Left lung (tissue), 4 donors: ENCODE measurements at regions not wholly inside any gene's neighbourhood (a gene's known extent, or its start where the extent isn't known, plus 50 kb on each side); places are given as distances from the start of the nearest gene placed in this dataset.

Experiments
- ATAC-seq: fragments of 200-7000 bp; cut with Tn5 transposase; one replicate; pipeline ENCODE4 v1.9.1; 2020; ENCODE audit warnings: moderate library complexity
- DNase-seq, 4 donors: peaks; one replicate each; pipeline ENCODE4 v3.0.0-alpha.2; 2013 to 2020
- H3K27ac ChIP-seq, 2 donors: fragments of 200-600 bp; sonication (generic) in 1 of 2; one replicate each; pipeline versions ENCODE4 v1.5.0 to v1.8.0; 2020 to 2021
- H3K27me3 ChIP-seq, 2 donors: fragments of 200-600 bp; sonication (generic) in 1 of 2; one replicate each; pipeline versions ENCODE4 v1.5.0 to v1.8.0; 2020 to 2021
- H3K36me3 ChIP-seq, 2 donors: fragments of 200-600 bp; sonication (generic) in 1 of 2; one replicate each; pipeline versions ENCODE4 v1.5.0 to v1.8.0; 2020 to 2021
- H3K4me1 ChIP-seq, 2 donors: fragments of 200-600 bp; one replicate each; pipeline ENCODE4 v1.8.0; 2021
- H3K4me3 ChIP-seq, 2 donors: fragments of 200-600 bp; sonication (generic) in 1 of 2; one replicate each; pipeline versions ENCODE4 v1.5.0 to v1.8.0; 2020 to 2021; ENCODE audit warnings: mild to moderate bottlenecking in 1 of 2
- H3K9me3 ChIP-seq, 2 donors: fragments of 200-600 bp; sonication (generic) in 1 of 2; one replicate each; pipeline versions ENCODE4 v1.5.0 to v1.8.0; 2020 to 2021
- CTCF ChIP-seq, 2 donors: fragments of 200-600 bp; sonication (generic) in 1 of 2; IDR thresholded peaks; one replicate each; pipeline versions ENCODE4 v1.5.0 to v1.8.0; 2021; ENCODE audit warnings: antibody characterized with exemption in 2 of 2
- intact Hi-C, 2 donors: fragments of 100-400 bp; cut with DNase I; formaldehyde crosslinking; loops; one replicate each; pipeline versions ENCODE4 v1.11.2 to v1.14.2; 2022
- donor health status: DM: no; HTN: yes; CAD: no.
- donor health status: DM: no; HTN: no; CAD: no.

GRCh38 chr4:85142451-85142850 lies 176.0 kb upstream of the WDFY3 start:
- ATAC-seq (no peak), DNase-seq (no peak)
- intact Hi-C loops, result no loop called here

DNA sequence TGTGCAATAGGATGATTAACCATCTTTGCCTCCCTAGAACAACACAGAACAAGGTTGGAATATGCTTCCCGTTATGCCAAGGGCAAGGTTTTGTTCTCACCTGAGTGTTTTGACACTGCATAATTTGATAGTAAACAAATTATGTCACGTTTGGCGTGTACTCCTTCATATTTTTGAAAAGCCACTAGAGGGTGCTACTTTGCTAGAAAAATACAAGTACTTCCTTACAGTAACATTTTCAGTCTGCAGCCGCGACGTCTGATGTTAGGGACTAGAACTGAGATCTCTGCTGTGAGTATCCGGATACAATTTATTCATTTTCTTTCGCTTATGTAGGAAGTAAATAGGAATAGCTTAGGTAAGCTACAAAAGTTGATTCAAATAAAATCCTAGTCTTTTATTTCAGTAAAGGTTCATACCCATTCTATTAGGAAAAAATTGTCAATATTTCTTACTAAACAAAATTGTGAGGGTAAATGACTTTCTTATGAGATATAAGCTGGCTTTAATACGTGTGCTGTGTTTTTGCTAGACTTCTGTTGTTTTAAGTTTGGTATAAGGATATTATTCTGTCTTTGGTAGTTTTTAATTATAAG lies 181.1 kb upstream of the WDFY3 start:
- Histone ChIP-seq H3K9me3 (no peaks in the 10 kb centered on the region), H3K4me3 (no peak overlapping the region), H3K27ac (no peak overlapping the region), H3K4me1 (no peaks in the 10 kb centered on the region), H3K36me3 (no peaks in the 10 kb centered on the region), H3K27me3 (no peaks in the 10 kb centered on the region)
- TF ChIP-seq CTCF (IDR thresholded peaks at IDR 0.05), result peak; percentile 34 to 46
- DNase-seq (peak in 3 of 4 donors; percentile 40 to 66 (median 42)), ATAC-seq (peak; percentile 83)
- intact Hi-C loops, result no loop called here

More at GRCh38 chr4:85142451-85142850, 176.0 kb upstream of the WDFY3 start:
- Histone ChIP-seq H3K36me3 (no peaks in the 10 kb centered on the region), H3K27me3 (no peaks in the 10 kb centered on the region), H3K4me1 (no peaks in the 10 kb centered on the region), H3K27ac (no peak overlapping the region), H3K9me3 (no peaks in the 10 kb centered on the region), H3K4me3 (no peak overlapping the region)
- no peak for TF ChIP-seq CTCF (IDR thresholded peaks at IDR 0.05)

DNA sequence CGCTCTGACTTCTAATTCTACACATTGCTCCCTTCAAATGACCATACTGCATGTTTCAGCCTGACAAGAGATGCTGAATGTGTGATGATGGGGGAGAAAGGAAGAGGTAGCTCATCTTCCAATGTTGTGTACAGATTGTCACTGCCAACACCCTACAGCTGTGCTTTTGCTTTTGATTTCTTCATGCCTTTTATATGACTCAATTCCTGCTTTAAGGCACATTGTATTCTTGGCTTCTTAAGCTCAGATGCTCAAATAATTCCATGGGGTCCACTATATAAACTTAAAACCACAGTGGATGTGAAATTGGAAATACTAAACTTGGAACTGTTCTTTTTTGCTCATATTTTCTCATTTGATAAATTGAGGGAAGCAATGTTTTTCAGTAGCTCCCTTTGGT lies 183.2 kb upstream of the WDFY3 start:
- no peaks in the 10 kb centered on the region for H3K27me3 ChIP-seq
- DNase-seq, result no peak
- H3K4me1 ChIP-seq, result no peaks in the 10 kb centered on the region
- no peaks in the 10 kb centered on the region for H3K36me3 ChIP-seq
- H3K9me3 ChIP-seq, result no peaks in the 10 kb centered on the region
- intact Hi-C loops, result loop anchor here in 1 of 2 donors (10.0 kb wide), 1 partner anchor 595 kb away; no protein-coding TSS in a partner anchor
- H3K27ac ChIP-seq, result no peak overlapping the region
- TF ChIP-seq CTCF (IDR thresholded peaks at IDR 0.05), result no peak
- no peak for ATAC-seq
- no peak overlapping the region for H3K4me3 ChIP-seq

DNA sequence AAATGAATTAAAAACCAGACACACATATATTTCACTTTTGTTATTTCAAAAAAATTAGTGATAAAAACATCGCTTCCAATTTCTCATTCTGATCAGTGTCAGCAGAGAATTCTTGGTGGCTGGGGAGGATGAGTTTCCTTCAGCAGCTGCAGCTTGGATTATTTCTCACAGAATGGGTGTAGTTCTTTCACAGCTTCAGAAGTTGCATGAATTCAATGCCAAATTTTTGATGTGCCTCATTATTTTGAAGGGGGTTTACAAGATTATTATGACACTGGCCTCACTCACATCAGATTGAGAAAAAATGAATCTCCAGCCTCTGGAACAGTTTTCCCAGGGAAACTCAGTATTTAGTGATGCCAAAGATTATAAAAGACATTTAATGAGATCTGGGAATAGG lies 184.9 kb upstream of the WDFY3 start:
- TF ChIP-seq CTCF (IDR thresholded peaks at IDR 0.05), result no peak
- no peak for ATAC-seq
- no peak overlapping the region for H3K27ac ChIP-seq

GRCh38 chr4:85151786-85152185 lies 185.3 kb upstream of the WDFY3 start:
- no peak for TF ChIP-seq CTCF (IDR thresholded peaks at IDR 0.05)
- no peaks in the 10 kb centered on the region for H3K9me3 ChIP-seq
- H3K4me1 ChIP-seq, result no peaks in the 10 kb centered on the region
- no peak overlapping the region for H3K4me3 ChIP-seq
- ATAC-seq (no peak), DNase-seq (no peak)
- no peaks in the 10 kb centered on the region for H3K36me3 ChIP-seq
- no peak overlapping the region for H3K27ac ChIP-seq
- intact Hi-C loops, result loop anchor here in 1 of 2 donors (10.0 kb wide), 1 partner anchor 593 kb away; no protein-coding TSS in a partner anchor
- H3K27me3 ChIP-seq, result no peaks in the 10 kb centered on the region

More for the DNA sequence above, 184.9 kb upstream of the WDFY3 start:
- intact Hi-C loops, result loop anchor here in 1 of 2 donors (10.0 kb wide), 1 partner anchor 593 kb away; no protein-coding TSS in a partner anchor
- Histone ChIP-seq H3K36me3 (no peaks in the 10 kb centered on the region), H3K9me3 (no peaks in the 10 kb centered on the region), H3K27me3 (no peaks in the 10 kb centered on the region), H3K4me3 (no peak overlapping the region), H3K4me1 (no peaks in the 10 kb centered on the region)
- no peak for DNase-seq
